HCT116 (cell line): ENCODE measurements at regions not wholly inside any gene's neighbourhood (a gene's known extent, or its start where the extent isn't known, plus 50 kb on each side); places are given as distances from the start of the nearest gene placed in this dataset.

Source experiments
- EGR1 ChIP-seq: IDR thresholded peaks from 2 replicates; pipeline ENCODE4 v1.6.1; 2012; ENCODE audit warnings: low read depth
- EZH2 ChIP-seq: fragments of 200-600 bp; sonication (generic); IDR thresholded peaks from 2 replicates; pipeline ENCODE4 v1.6.1; 2017; ENCODE audit warnings: antibody characterized with exemption, mixed run types
- FOSL1 ChIP-seq: IDR thresholded peaks from 2 replicates; pipeline ENCODE4 v1.6.1; 2012; ENCODE audit warnings: low read depth
- JUND ChIP-seq: IDR thresholded peaks from 2 replicates; pipeline ENCODE4 v1.6.1; 2012
- POLR2A ChIP-seq: IDR thresholded peaks from 2 replicates; pipeline ENCODE4 v1.7.0; 2011; ENCODE audit warnings: borderline replicate concordance; ENCODE audit not compliant: insufficient read depth, insufficient read length; ENCODE audit errors: extremely low read depth
- POLR2AphosphoS5 ChIP-seq: IDR thresholded peaks from 2 replicates; pipeline ENCODE4 v1.6.1; 2011; ENCODE audit warnings: mild to moderate bottlenecking, low read depth, low read length, moderate library complexity
- SIN3A ChIP-seq: IDR thresholded peaks from 2 replicates; pipeline ENCODE4 v1.6.1; 2012; ENCODE audit warnings: low read depth
- TF ChIP-seq, protein P1 (sequence below): IDR thresholded peaks from 2 replicates; pipeline ENCODE4 v1.6.1; 2011; ENCODE audit warnings: mild to moderate bottlenecking, low read length, moderate library complexity; ENCODE audit not compliant: insufficient replicate concordance; ENCODE audit errors: extremely low read depth
- TF ChIP-seq, protein P2 (sequence below), 3 experiments: fragments of 200-600 bp in 1 of 3; sonication (generic) in 1 of 3; IDR thresholded peaks in 2 of 3; conservative IDR thresholded peaks in 1 of 3; 2 replicates each; pipeline ENCODE4 v1.5.1; 2012 to 2017; ENCODE audit warnings: low read depth in 2 of 3, low read length in 2 of 3, antibody characterized with exemption in 1 of 3, borderline replicate concordance in 1 of 3, control low read depth in 1 of 3, mild to moderate bottlenecking in 1 of 3, mixed read lengths in 1 of 3, mixed run types in 1 of 3, moderate library complexity in 1 of 3; ENCODE audit not compliant: insufficient read depth in 1 of 3

DNA sequence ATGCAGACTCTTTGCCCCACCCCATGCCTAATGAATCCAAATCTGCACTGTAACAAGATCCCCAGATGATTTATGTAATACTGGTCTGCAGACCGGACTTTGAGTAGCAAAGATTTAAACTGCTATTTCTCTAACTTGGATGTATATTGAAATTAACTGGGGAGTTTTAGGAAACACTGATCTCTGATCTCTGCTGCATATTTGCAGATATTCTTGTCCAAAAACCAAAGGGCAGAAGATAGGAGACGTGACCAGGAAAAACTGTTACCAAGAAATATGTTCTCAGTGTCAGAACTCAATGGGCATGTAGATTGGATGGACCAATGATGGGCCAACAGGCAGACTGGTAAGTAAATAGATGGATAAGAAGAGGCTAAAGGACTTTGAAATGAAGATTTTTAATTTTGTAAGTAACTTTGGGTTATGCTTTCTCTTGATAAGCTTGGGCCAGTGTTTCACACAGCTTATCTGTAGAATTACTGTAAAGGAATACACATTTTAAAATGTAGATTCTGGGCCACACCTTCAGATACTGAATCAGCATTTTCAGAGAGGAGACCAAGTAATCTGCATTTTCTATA is 64.5 kb upstream of the TP63 start:
- no peak for TF ChIP-seq EZH2
- TF ChIP-seq FOSL1: no peak
- no peak for TF ChIP-seq EGR1
- TF ChIP-seq JUND: no peak
- TF ChIP-seq, protein P1, sequence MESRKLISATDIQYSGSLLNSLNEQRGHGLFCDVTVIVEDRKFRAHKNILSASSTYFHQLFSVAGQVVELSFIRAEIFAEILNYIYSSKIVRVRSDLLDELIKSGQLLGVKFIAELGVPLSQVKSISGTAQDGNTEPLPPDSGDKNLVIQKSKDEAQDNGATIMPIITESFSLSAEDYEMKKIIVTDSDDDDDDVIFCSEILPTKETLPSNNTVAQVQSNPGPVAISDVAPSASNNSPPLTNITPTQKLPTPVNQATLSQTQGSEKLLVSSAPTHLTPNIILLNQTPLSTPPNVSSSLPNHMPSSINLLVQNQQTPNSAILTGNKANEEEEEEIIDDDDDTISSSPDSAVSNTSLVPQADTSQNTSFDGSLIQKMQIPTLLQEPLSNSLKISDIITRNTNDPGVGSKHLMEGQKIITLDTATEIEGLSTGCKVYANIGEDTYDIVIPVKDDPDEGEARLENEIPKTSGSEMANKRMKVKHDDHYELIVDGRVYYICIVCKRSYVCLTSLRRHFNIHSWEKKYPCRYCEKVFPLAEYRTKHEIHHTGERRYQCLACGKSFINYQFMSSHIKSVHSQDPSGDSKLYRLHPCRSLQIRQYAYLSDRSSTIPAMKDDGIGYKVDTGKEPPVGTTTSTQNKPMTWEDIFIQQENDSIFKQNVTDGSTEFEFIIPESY: no peak
- no peak for TF ChIP-seq POLR2A
- TF ChIP-seq POLR2AphosphoS5: no peak
- TF ChIP-seq, protein P2, sequence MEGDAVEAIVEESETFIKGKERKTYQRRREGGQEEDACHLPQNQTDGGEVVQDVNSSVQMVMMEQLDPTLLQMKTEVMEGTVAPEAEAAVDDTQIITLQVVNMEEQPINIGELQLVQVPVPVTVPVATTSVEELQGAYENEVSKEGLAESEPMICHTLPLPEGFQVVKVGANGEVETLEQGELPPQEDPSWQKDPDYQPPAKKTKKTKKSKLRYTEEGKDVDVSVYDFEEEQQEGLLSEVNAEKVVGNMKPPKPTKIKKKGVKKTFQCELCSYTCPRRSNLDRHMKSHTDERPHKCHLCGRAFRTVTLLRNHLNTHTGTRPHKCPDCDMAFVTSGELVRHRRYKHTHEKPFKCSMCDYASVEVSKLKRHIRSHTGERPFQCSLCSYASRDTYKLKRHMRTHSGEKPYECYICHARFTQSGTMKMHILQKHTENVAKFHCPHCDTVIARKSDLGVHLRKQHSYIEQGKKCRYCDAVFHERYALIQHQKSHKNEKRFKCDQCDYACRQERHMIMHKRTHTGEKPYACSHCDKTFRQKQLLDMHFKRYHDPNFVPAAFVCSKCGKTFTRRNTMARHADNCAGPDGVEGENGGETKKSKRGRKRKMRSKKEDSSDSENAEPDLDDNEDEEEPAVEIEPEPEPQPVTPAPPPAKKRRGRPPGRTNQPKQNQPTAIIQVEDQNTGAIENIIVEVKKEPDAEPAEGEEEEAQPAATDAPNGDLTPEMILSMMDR (IDR thresholded peaks at IDR 0.05 in 2 of 3, conservative IDR thresholded peaks at IDR 0.05 in 1 of 3; ENCODE audit: borderline replicate concordance in 1 of 3, insufficient read depth in 1 of 3, low read depth in 2 of 3, low read length in 2 of 3): no peak
- no peak for TF ChIP-seq SIN3A
